ENCODE measurements at regions not wholly inside any gene's neighbourhood (a gene's known extent, or its start where the extent isn't known, plus 50 kb on each side); places are given as distances from the start of the nearest gene placed in this dataset.

- no peak for TF ChIP-seq CTCF (IDR thresholded peaks at IDR 0.05 in 2 of 3, conservative IDR thresholded peaks at IDR 0.05 in 1 of 3; ENCODE audit: borderline replicate concordance in 1 of 3, insufficient read depth in 1 of 3, low read depth in 2 of 3, low read length in 2 of 3)
- no peak for TF ChIP-seq POLR2A (IDR thresholded peaks at IDR 0.05; ENCODE audit: borderline replicate concordance, extremely low read depth, insufficient read depth, insufficient read length)
- TF ChIP-seq EZH2 (IDR thresholded peaks at IDR 0.05) = no peak
Measured at GRCh38 chr14:51792809-51793208, 67.6 kb upstream of the GNG2 start.
